HEK293 (cell line): ENCODE measurements at regions not wholly inside any gene's neighbourhood (a gene's known extent, or its start where the extent isn't known, plus 50 kb on each side); places are given as distances from the start of the nearest gene placed in this dataset.

ENCODE experiments used
- EGR2 ChIP-seq: fragments of 450-650 bp; formaldehyde crosslinking; IDR thresholded peaks from 2 replicates; pipeline ENCODE4 v1.5.1; 2016; ENCODE audit warnings: low read depth, missing biosample characterization, missing genetic modification characterization
- KLF10 ChIP-seq: fragments of 450-650 bp; IDR thresholded peaks from 2 replicates; pipeline ENCODE4 v1.5.1; 2018; ENCODE audit warnings: missing biosample characterization, mild to moderate bottlenecking, missing genetic modification characterization
- PRDM1 ChIP-seq: fragments of 450-650 bp; formaldehyde crosslinking; IDR thresholded peaks from 2 replicates; pipeline ENCODE4; 2016; ENCODE audit warnings: missing biosample characterization, missing genetic modification characterization
- ZBTB20 ChIP-seq: fragments of 450-650 bp; formaldehyde crosslinking; IDR thresholded peaks from 2 replicates; pipeline ENCODE4 v1.5.1; 2016; ENCODE audit warnings: missing biosample characterization, missing genetic modification characterization
- ZNF174 ChIP-seq: fragments of 450-650 bp; formaldehyde crosslinking; IDR thresholded peaks from 2 replicates; pipeline ENCODE4 v1.5.0; 2017; ENCODE audit warnings: missing biosample characterization, mild to moderate bottlenecking, missing genetic modification characterization
- ZNF184 ChIP-seq: fragments of 450-650 bp; IDR thresholded peaks from 2 replicates; pipeline ENCODE4 v1.5.1; 2018; ENCODE audit warnings: missing biosample characterization, mild to moderate bottlenecking, missing genetic modification characterization
- ZNF24 ChIP-seq: fragments of 450-650 bp; formaldehyde crosslinking; IDR thresholded peaks from 2 replicates; pipeline ENCODE4 v1.5.1; 2016; ENCODE audit warnings: missing biosample characterization, missing genetic modification characterization
- ZNF510 ChIP-seq: fragments of 450-650 bp; formaldehyde crosslinking; IDR thresholded peaks from 2 replicates; pipeline ENCODE4 v1.5.1; 2018; ENCODE audit warnings: mild to moderate bottlenecking, missing genetic modification characterization, missing biosample characterization; ENCODE audit not compliant: insufficient replicate concordance
- ZNF747 ChIP-seq: fragments of 450-650 bp; formaldehyde crosslinking; IDR thresholded peaks from 2 replicates; pipeline ENCODE4 v1.5.1; 2016; ENCODE audit warnings: missing biosample characterization, missing genetic modification characterization
- ZNF792 ChIP-seq: fragments of 450-650 bp; formaldehyde crosslinking; IDR thresholded peaks from 2 replicates; pipeline ENCODE4 v1.5.1; 2016; ENCODE audit warnings: missing biosample characterization, missing genetic modification characterization
- TF ChIP-seq, protein P1 (sequence below): fragments of 450-650 bp; formaldehyde crosslinking; IDR thresholded peaks from 2 replicates; pipeline ENCODE4 v1.5.1; 2016; ENCODE audit warnings: missing biosample characterization, missing genetic modification characterization
- TF ChIP-seq, protein P2 (sequence below): fragments of 450-650 bp; formaldehyde crosslinking; conservative IDR thresholded peaks from 2 replicates; pipeline ENCODE4 v1.5.1; 2016; ENCODE audit warnings: low read depth, missing biosample characterization, missing genetic modification characterization

DNA sequence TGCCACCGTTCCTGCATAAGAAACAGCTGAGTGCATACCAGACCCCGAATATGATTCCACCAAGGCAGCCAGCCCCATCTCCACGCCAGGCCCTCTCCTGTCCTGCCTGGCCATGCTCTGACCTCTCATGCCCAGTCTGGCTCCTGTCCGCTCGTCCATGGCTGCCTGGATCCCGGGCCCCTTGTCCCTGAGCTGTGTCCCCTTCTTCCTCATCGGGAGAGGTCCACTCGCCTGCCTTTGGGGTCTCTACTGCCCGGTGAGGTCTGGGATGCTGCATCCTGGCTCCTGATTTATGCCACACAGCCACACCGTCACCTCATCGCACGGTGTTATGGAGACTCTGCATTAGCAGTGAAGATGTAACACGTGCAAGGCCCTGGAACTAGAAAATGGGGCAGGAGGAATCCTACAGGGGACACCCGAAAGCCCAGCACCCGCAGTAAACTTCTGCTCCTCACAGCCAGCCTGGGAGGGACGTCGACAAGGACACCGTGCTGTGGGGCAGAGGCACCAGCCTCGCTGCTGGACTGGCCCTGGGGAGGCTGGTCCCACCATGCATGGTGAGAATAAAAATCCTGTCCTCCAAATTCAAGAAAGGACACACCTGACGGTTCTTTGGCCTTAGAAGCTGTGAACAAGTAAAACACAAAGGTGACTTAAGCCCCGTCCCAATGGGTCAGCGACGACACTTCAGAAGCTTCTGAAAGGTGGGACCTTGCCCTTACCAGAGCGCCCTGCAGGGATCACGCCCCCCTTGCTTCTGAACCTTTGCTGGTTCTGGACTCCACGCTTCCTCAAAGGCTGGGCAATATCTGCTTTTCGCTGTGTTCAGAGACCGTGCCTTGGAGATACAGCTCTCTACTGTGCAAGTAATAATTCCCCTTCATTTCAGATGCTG, 103.0 kb downstream of the DLL1 start:
- no peak for TF ChIP-seq ZBTB20 (tag by site-specific recombination)
- TF ChIP-seq ZNF24 = no peak
- TF ChIP-seq, protein P1, sequence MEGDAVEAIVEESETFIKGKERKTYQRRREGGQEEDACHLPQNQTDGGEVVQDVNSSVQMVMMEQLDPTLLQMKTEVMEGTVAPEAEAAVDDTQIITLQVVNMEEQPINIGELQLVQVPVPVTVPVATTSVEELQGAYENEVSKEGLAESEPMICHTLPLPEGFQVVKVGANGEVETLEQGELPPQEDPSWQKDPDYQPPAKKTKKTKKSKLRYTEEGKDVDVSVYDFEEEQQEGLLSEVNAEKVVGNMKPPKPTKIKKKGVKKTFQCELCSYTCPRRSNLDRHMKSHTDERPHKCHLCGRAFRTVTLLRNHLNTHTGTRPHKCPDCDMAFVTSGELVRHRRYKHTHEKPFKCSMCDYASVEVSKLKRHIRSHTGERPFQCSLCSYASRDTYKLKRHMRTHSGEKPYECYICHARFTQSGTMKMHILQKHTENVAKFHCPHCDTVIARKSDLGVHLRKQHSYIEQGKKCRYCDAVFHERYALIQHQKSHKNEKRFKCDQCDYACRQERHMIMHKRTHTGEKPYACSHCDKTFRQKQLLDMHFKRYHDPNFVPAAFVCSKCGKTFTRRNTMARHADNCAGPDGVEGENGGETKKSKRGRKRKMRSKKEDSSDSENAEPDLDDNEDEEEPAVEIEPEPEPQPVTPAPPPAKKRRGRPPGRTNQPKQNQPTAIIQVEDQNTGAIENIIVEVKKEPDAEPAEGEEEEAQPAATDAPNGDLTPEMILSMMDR (tag by site-specific recombination) = no peak
- TF ChIP-seq ZNF792 (tag by site-specific recombination) = no peak
- TF ChIP-seq EGR2 (tag by site-specific recombination) = no peak
- TF ChIP-seq ZNF184 (tag by site-specific recombination) = no peak
- TF ChIP-seq ZNF510 (tag by site-specific recombination) = no peak
- TF ChIP-seq PRDM1 (tag by site-specific recombination) = no peak
- no peak for TF ChIP-seq KLF10 (tag by site-specific recombination)
- TF ChIP-seq, protein P2, sequence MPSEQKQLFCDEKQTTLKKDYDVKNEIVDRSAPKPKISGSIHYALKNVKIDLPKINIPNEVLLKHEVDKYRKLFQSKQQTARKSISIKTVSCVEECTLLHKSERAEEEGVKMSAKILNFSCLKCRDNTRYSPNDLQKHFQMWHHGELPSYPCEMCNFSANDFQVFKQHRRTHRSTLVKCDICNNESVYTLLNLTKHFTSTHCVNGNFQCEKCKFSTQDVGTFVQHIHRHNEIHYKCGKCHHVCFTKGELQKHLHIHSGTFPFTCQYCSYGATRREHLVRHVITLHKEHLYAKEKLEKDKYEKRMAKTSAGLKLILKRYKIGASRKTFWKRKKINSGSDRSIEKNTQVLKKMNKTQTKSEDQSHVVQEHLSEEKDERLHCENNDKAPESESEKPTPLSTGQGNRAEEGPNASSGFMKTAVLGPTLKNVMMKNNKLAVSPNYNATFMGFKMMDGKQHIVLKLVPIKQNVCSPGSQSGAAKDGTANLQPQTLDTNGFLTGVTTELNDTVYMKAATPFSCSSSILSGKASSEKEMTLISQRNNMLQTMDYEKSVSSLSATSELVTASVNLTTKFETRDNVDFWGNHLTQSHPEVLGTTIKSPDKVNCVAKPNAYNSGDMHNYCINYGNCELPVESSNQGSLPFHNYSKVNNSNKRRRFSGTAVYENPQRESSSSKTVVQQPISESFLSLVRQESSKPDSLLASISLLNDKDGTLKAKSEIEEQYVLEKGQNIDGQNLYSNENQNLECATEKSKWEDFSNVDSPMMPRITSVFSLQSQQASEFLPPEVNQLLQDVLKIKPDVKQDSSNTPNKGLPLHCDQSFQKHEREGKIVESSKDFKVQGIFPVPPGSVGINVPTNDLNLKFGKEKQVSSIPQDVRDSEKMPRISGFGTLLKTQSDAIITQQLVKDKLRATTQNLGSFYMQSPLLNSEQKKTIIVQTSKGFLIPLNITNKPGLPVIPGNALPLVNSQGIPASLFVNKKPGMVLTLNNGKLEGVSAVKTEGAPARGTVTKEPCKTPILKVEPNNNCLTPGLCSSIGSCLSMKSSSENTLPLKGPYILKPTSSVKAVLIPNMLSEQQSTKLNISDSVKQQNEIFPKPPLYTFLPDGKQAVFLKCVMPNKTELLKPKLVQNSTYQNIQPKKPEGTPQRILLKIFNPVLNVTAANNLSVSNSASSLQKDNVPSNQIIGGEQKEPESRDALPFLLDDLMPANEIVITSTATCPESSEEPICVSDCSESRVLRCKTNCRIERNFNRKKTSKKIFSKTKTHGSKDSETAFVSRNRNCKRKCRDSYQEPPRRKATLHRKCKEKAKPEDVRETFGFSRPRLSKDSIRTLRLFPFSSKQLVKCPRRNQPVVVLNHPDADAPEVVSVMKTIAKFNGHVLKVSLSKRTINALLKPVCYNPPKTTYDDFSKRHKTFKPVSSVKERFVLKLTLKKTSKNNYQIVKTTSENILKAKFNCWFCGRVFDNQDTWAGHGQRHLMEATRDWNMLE (tag by site-specific recombination) = no peak
- no peak for TF ChIP-seq ZNF747 (tag by site-specific recombination)
- no peak for TF ChIP-seq ZNF174
